Nephron (organoid): ENCODE measurements at regions not wholly inside any gene's neighbourhood (a gene's known extent, or its start where the extent isn't known, plus 50 kb on each side); places are given as distances from the start of the nearest gene placed in this dataset.

ENCODE experiments used
- H3K27ac Mint-ChIP-seq, 3 experiments: 2 replicates each; pipeline ENCODE4 v1.8.0; 2020; ENCODE audit warnings: mixed read lengths in 3 of 3, mild to moderate bottlenecking in 2 of 3, moderate library complexity in 1 of 3
- H3K27me3 Mint-ChIP-seq: 2 replicates; pipeline ENCODE4 v1.8.0; 2021; ENCODE audit warnings: low read depth, mild to moderate bottlenecking, moderate library complexity, mixed read lengths
- H3K36me3 Mint-ChIP-seq: 2 replicates; pipeline ENCODE4 v1.8.0; 2020; ENCODE audit warnings: low read depth, mixed read lengths
- H3K4me1 Mint-ChIP-seq: 2 replicates; pipeline ENCODE4 v1.8.0; 2020; ENCODE audit warnings: mixed read lengths
- H3K4me3 Mint-ChIP-seq, 3 experiments: 2 replicates each; pipeline ENCODE4 v1.8.0; 2020; ENCODE audit warnings: mild to moderate bottlenecking in 3 of 3, mixed read lengths in 3 of 3, moderate library complexity in 2 of 3
- H3K9me3 Mint-ChIP-seq: 2 replicates; pipeline ENCODE4 v1.8.0; 2020; ENCODE audit warnings: mixed read lengths
- CTCF ChIP-seq, 3 experiments: fragments of 200-600 bp; sonication (generic); IDR thresholded peaks; one replicate each; pipeline ENCODE4 v1.5.0; 2021; ENCODE audit warnings: antibody characterized with exemption in 3 of 3; ENCODE audit not compliant: unreplicated experiment in 3 of 3

- Mint-ChIP-seq H3K27me3 (peaks cover 32% of the 10 kb centered on the region), H3K27ac (no peak overlapping the region), H3K9me3 (no peaks in the 10 kb centered on the region), H3K36me3 (no peaks in the 10 kb centered on the region), H3K4me1 (no peaks in the 10 kb centered on the region), H3K4me3 (no peak overlapping the region)
- TF ChIP-seq CTCF (IDR thresholded peaks at IDR 0.05; ENCODE audit: unreplicated experiment in 3 of 3) = no peak
Measured at GRCh38 chr17:33858682-33859081, 396.4 kb upstream of the CCL2 start.

DNA sequence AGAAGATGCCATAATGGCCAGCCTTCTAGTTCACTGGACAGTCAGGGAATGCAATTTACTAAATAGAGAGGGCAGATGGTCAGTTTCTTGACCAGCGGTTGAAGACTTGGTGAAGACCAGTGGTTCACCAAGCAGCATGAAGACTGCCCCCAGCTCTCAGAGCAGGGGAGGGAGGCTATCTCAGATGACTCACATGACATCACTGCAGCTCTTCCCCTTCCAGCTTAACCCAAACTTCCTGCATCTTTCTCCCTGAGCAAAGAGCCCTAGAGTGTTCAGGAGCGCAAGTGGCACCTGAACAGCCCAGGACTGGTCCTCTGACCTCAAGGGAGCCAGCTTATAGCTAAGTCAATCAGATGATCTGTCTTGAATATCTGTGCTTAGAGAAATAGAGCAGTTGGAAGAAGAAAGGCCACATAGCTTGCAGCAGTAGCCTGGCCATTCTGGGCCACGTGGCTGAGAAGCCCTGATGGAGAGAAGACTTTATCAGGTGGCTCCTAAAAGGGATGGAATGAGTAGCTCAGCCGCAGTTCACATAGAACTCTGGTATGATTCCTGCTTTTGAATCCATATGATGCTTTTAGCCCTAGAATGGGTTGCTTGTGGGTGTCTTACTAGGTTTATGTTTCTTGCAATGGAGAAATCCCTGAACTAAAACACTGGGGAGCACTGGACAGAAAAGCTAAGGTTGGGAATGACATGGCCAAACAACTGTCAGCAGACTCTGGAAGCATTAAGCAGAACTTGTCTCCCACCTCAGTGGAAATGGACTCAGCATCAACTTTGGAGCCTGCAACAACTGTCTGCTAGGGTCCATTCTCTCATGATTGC is 392.1 kb upstream of the CCL2 start:
- Mint-ChIP-seq H3K36me3 (no peaks in the 10 kb centered on the region), H3K9me3 (peaks cover 2% of the 10 kb centered on the region), H3K4me1 (no peaks in the 10 kb centered on the region), H3K27ac (no peak overlapping the region), H3K4me3 (no peak overlapping the region), H3K27me3 (peaks cover 17% of the 10 kb centered on the region)
- TF ChIP-seq CTCF (IDR thresholded peaks at IDR 0.05; ENCODE audit: unreplicated experiment in 3 of 3) = no peak

GRCh38 chr17:33864758-33865229 is 390.3 kb upstream of the CCL2 start:
- H3K27ac Mint-ChIP-seq = no peak overlapping the region
- TF ChIP-seq CTCF (IDR thresholded peaks at IDR 0.05; ENCODE audit: unreplicated experiment in 3 of 3) = no peak
- peaks cover 10% of the 10 kb centered on the region for H3K27me3 Mint-ChIP-seq
- H3K4me3 Mint-ChIP-seq = no peak overlapping the region
- peaks cover 3% of the 10 kb centered on the region for H3K9me3 Mint-ChIP-seq
- no peaks in the 10 kb centered on the region for H3K36me3 Mint-ChIP-seq
- no peaks in the 10 kb centered on the region for H3K4me1 Mint-ChIP-seq

GRCh38 chr17:33868899-33869298 is 386.2 kb upstream of the CCL2 start:
- peaks cover 3% of the 10 kb centered on the region for H3K9me3 Mint-ChIP-seq
- peaks cover 32% of the 10 kb centered on the region for H3K27me3 Mint-ChIP-seq
- H3K4me1 Mint-ChIP-seq = no peaks in the 10 kb centered on the region
- TF ChIP-seq CTCF (IDR thresholded peaks at IDR 0.05; ENCODE audit: unreplicated experiment in 3 of 3) = no peak
- H3K36me3 Mint-ChIP-seq = no peaks in the 10 kb centered on the region
- no peak overlapping the region for H3K27ac Mint-ChIP-seq
- H3K4me3 Mint-ChIP-seq = no peak overlapping the region

GRCh38 chr17:33870936-33871335 is 384.1 kb upstream of the CCL2 start:
- Mint-ChIP-seq H3K4me3 (no peak overlapping the region), H3K27me3 (peaks cover 37% of the 10 kb centered on the region), H3K36me3 (no peaks in the 10 kb centered on the region), H3K27ac (no peak overlapping the region), H3K9me3 (peaks cover 3% of the 10 kb centered on the region), H3K4me1 (no peaks in the 10 kb centered on the region)
- no peak for TF ChIP-seq CTCF (IDR thresholded peaks at IDR 0.05; ENCODE audit: unreplicated experiment in 3 of 3)
